Sigmoid colon (tissue), 4 donors: ENCODE measurements at regions not wholly inside any gene's neighbourhood (a gene's known extent, or its start where the extent isn't known, plus 50 kb on each side); places are given as distances from the start of the nearest gene placed in this dataset.

Source experiments
- EP300 ChIP-seq, 4 donors: sonication (generic); formaldehyde crosslinking; IDR thresholded peaks; one replicate each; pipeline ENCODE4 v1.6.1; 2017; ENCODE audit warnings: antibody characterized with exemption in 4 of 4
- POLR2A ChIP-seq, 2 donors: fragments of 450-650 bp; IDR thresholded peaks; one replicate each; pipeline ENCODE4 v1.6.1; 2016; ENCODE audit warnings: antibody characterized with exemption in 2 of 2, mild to moderate bottlenecking in 2 of 2, moderate library complexity in 2 of 2
- POLR2AphosphoS5 ChIP-seq, 4 donors: sonication (generic); formaldehyde crosslinking; IDR thresholded peaks; one replicate each; pipeline ENCODE4 v1.6.1; 2017; ENCODE audit warnings: antibody characterized with exemption in 4 of 4

- no peak for TF ChIP-seq EP300 (IDR thresholded peaks at IDR 0.05)
- TF ChIP-seq POLR2A (IDR thresholded peaks at IDR 0.05), result no peak
- no peak for TF ChIP-seq POLR2AphosphoS5 (IDR thresholded peaks at IDR 0.05)
Observed at GRCh38 chr5:14056039-14056438, 87.1 kb upstream of the TRIO start.
